Natural killer cell (primary cell): ENCODE measurements at regions not wholly inside any gene's neighbourhood (a gene's known extent, or its start where the extent isn't known, plus 50 kb on each side); places are given as distances from the start of the nearest gene placed in this dataset.

Experiments used
- ATAC-seq, 3 donors: fragments of 150-1000 bp in 2 of 3; fragments of 200-7000 bp in 1 of 3; cut with Tn5 transposase; 1 replicate in 1 of 3; 2 replicates in 2 of 3; pipeline ENCODE4 v1.10.0; 2021; ENCODE audit warnings: mild to moderate bottlenecking in 2 of 3, moderate library complexity in 2 of 3
- DNase-seq, 2 donors: peaks; one replicate each; pipeline versions ENCODE4 v3.0.0 to v3.0.0-alpha.2; 2013 to 2021; ENCODE audit warnings: mixed read lengths in 1 of 2
- H3K27ac ChIP-seq: one replicate; pipeline ENCODE4 v1.5.1; 2013; ENCODE audit warnings: mild to moderate bottlenecking, low read length
- H3K27me3 ChIP-seq: one replicate; pipeline ENCODE4 v1.6.1; 2013; ENCODE audit warnings: low read length; ENCODE audit not compliant: control insufficient read depth, insufficient read depth
- H3K36me3 ChIP-seq: one replicate; pipeline ENCODE4 v1.6.1; 2013; ENCODE audit warnings: low read length; ENCODE audit not compliant: control insufficient read depth, insufficient read depth
- H3K4me1 ChIP-seq: one replicate; pipeline ENCODE4 v1.6.1; 2013; ENCODE audit warnings: low read length; ENCODE audit not compliant: control insufficient read depth, insufficient read depth
- H3K4me3 ChIP-seq: one replicate; pipeline ENCODE4 v1.5.1; 2013; ENCODE audit warnings: low read length
- H3K9me3 ChIP-seq: one replicate; pipeline ENCODE4 v1.6.1; 2013; ENCODE audit warnings: low read length; ENCODE audit not compliant: control insufficient read depth, insufficient read depth
- H3K27ac Mint-ChIP-seq, 2 donors: one replicate each; pipeline ENCODE4 v1.8.0; 2022; ENCODE audit warnings: mild to moderate bottlenecking in 2 of 2, mixed read lengths in 2 of 2, moderate library complexity in 1 of 2
- H3K27me3 Mint-ChIP-seq, 2 donors: one replicate each; pipeline ENCODE4 v1.8.0; 2022; ENCODE audit warnings: low read depth in 2 of 2, mixed read lengths in 2 of 2
- H3K36me3 Mint-ChIP-seq: one replicate; pipeline ENCODE4 v1.8.0; 2022; ENCODE audit warnings: mixed read lengths
- H3K4me1 Mint-ChIP-seq, 2 donors: one replicate each; pipeline ENCODE4 v1.8.0; 2022; ENCODE audit warnings: mixed read lengths in 2 of 2
- H3K4me3 Mint-ChIP-seq: one replicate; pipeline ENCODE4 v1.8.0; 2022; ENCODE audit warnings: mild to moderate bottlenecking, moderate library complexity, mixed read lengths
- H3K9me3 Mint-ChIP-seq, 2 donors: one replicate each; pipeline ENCODE4 v1.8.0; 2022; ENCODE audit warnings: mixed read lengths in 2 of 2
- WGBS: methylation state at CpG from one replicate; pipeline ENCODE4 v1.1.7; 2013; ENCODE audit warnings: missing lambda C conversion rate; ENCODE audit not compliant: insufficient coverage; 5-methylcytosine and 5-hydroxymethylcytosine counted together
- intact Hi-C: fragments of 100-400 bp; cut with micrococcal nuclease; formaldehyde crosslinking; loops from one replicate; pipeline ENCODE4 v1.14.2; 2022
- TF ChIP-seq, protein P1 (sequence below): fragments of 200-600 bp; IDR thresholded peaks from one replicate; pipeline ENCODE4 v1.8.0; 2022; ENCODE audit warnings: antibody characterized with exemption

DNA sequence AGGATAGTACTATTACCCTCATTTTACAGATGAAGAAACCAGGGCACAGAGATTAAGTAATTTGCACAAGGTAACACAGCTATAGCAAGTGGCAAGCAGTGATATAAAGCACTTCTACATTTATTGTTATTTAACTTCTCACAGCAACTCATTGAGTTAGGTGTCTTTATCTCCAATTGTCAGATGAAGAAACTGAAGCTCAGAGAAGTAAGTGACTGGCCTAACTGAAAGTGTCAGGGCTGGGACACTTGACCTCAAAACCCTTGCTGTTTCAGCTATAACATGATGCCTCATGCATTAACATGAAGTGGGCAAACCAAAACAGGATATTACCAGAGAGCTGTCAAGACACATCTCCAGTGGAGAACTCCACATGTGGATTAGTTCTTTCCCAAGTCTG is 65.8 kb upstream of the LEKR1 start:
- TF ChIP-seq, protein P1, sequence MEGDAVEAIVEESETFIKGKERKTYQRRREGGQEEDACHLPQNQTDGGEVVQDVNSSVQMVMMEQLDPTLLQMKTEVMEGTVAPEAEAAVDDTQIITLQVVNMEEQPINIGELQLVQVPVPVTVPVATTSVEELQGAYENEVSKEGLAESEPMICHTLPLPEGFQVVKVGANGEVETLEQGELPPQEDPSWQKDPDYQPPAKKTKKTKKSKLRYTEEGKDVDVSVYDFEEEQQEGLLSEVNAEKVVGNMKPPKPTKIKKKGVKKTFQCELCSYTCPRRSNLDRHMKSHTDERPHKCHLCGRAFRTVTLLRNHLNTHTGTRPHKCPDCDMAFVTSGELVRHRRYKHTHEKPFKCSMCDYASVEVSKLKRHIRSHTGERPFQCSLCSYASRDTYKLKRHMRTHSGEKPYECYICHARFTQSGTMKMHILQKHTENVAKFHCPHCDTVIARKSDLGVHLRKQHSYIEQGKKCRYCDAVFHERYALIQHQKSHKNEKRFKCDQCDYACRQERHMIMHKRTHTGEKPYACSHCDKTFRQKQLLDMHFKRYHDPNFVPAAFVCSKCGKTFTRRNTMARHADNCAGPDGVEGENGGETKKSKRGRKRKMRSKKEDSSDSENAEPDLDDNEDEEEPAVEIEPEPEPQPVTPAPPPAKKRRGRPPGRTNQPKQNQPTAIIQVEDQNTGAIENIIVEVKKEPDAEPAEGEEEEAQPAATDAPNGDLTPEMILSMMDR = no peak
- Histone ChIP-seq H3K27ac (no peak overlapping the region), H3K36me3 (no peaks in the 10 kb centered on the region), H3K4me1 (no peaks in the 10 kb centered on the region), H3K27me3 (no peaks in the 10 kb centered on the region), H3K4me3 (no peak overlapping the region), H3K9me3 (no peaks in the 10 kb centered on the region)
- Mint-ChIP-seq H3K9me3 (no peaks in the 10 kb centered on the region), H3K36me3 (no peaks in the 10 kb centered on the region), H3K27me3 (no peaks in the 10 kb centered on the region), H3K27ac (no peak overlapping the region), H3K4me3 (no peak overlapping the region), H3K4me1 (peaks cover 0 to 5% of the 10 kb centered on the region in 2 donors)
- ATAC-seq (peak in 1 of 3 donors; percentile 45), DNase-seq (no peak)
- intact Hi-C loops = no loop called here

DNA sequence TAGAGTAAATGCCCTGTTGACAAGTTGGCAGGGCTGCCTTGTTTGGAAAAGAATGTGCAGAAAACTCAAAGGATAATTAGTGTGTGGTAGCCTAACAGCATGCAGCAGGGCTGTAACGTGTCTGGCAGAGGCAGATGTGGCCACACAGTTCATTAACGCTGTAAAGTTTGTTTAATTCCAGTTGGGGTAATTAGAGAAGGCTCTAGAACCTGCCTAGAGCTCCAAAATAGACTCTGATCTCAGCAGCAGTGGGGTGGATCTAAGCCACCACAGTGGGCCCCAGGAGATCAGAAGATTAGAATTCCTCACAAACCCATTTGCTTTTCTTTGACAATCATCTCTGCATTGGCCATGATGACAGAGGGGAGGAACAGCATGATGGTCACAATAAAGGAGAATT is 65.1 kb upstream of the LEKR1 start:
- Mint-ChIP-seq H3K9me3 (no peaks in the 10 kb centered on the region), H3K27ac (no peak overlapping the region), H3K4me1 (peaks cover 0 to 5% of the 10 kb centered on the region in 2 donors), H3K36me3 (no peaks in the 10 kb centered on the region), H3K4me3 (no peak overlapping the region), H3K27me3 (no peaks in the 10 kb centered on the region)
- Histone ChIP-seq H3K27ac (no peak overlapping the region), H3K4me3 (no peak overlapping the region), H3K36me3 (no peaks in the 10 kb centered on the region), H3K9me3 (no peaks in the 10 kb centered on the region), H3K27me3 (no peaks in the 10 kb centered on the region), H3K4me1 (no peaks in the 10 kb centered on the region)
- TF ChIP-seq, protein P1 = no peak
- ATAC-seq = no peak
- 82% methylated on average over 2 of the region's 2 CpGs for WGBS
- intact Hi-C loops = no loop called here
- no peak for DNase-seq

DNA sequence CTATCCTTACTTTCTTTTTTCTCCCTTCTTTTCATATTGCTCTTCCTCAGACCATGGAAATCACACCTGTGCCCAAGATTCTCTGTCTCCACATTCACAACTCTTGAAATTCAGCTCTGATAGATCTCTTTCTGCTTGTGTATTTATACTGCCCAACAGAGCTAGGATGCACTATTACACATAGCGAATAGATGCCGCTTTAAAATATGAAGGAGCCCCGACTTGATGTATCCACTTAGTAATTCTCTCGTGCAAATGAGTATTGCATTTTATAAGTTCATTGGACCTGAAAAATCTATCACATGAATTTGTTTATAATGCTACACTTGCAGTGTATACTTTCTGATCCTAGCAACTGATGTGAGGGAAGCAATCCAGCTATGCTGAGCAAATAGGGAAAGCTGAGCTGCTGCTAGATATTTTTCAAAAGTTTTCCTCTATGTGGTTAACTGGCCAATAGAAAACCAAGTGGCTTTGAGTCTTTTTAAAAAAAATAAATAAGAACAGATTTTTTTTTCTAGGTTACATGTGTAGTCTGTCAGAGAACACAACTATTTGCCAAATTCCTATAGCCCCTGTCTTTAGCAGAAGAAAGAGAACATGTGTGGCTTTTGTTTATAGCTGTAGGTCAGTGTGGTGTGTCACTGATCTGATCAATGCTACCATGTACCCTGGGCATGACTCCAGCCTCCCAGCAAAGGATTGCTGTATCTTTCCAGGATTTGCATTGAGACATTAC is 64.3 kb upstream of the LEKR1 start:
- intact Hi-C loops = no loop called here
- no peaks in the 10 kb centered on the region for H3K4me1 ChIP-seq
- peaks cover 0 to 5% of the 10 kb centered on the region in 2 donors for H3K4me1 Mint-ChIP-seq
- no peaks in the 10 kb centered on the region for H3K27me3 ChIP-seq
- H3K27ac ChIP-seq = no peak overlapping the region
- ATAC-seq = no peak
- H3K27me3 Mint-ChIP-seq = no peaks in the 10 kb centered on the region
- TF ChIP-seq, protein P1 = no peak
- H3K4me3 Mint-ChIP-seq = no peak overlapping the region
- no peak overlapping the region for H3K4me3 ChIP-seq
- no peak overlapping the region for H3K27ac Mint-ChIP-seq
- H3K36me3 Mint-ChIP-seq = no peaks in the 10 kb centered on the region
- no peaks in the 10 kb centered on the region for H3K9me3 ChIP-seq
- DNase-seq = no peak
- WGBS = 96% methylated on average over 3 of the region's 4 CpGs
- H3K36me3 ChIP-seq = no peaks in the 10 kb centered on the region
- H3K9me3 Mint-ChIP-seq = no peaks in the 10 kb centered on the region

DNA sequence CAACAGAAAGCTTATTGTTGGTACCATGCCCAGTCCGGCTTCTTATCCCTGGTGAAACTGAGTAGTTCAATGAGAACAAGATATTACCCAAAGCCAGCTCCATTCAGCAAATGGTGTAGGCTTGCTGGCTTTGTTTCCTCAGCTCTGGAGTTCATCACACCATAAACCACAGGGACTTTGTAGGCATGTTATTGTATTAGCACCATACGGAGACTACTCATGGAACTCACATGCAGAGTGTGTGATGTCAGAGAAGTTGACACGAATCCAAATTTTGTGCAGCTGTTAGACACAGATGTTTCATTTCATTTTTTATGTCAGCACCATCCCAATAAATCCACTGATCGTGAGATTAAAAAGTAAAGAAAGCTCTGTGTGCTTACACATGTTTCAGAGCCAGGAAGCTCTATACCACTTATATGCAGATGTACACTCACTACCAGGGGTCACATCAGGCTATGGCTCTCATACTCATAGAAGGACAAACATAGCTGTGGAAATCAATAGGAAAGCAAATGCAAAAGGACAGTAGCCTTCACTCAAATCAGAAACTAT is 63.4 kb upstream of the LEKR1 start:
- no peak overlapping the region for H3K4me3 ChIP-seq
- WGBS = 91% methylated on average over 4 of the region's 4 CpGs

More for the DNA sequence above, 63.4 kb upstream of the LEKR1 start:
- TF ChIP-seq, protein P1 = no peak
- no peak overlapping the region for H3K27ac ChIP-seq
- Mint-ChIP-seq H3K36me3 (no peaks in the 10 kb centered on the region), H3K4me1 (peaks cover 0 to 5% of the 10 kb centered on the region in 2 donors), H3K27ac (no peak overlapping the region), H3K9me3 (no peaks in the 10 kb centered on the region), H3K27me3 (no peaks in the 10 kb centered on the region), H3K4me3 (no peak overlapping the region)
- H3K36me3 ChIP-seq = no peaks in the 10 kb centered on the region
- H3K27me3 ChIP-seq = no peaks in the 10 kb centered on the region
- no peaks in the 10 kb centered on the region for H3K4me1 ChIP-seq
- no peak for DNase-seq
- H3K9me3 ChIP-seq = no peaks in the 10 kb centered on the region
- intact Hi-C loops = no loop called here
- no peak for ATAC-seq
